Uterus (tissue), 3 donors: ENCODE measurements at regions not wholly inside any gene's neighbourhood (a gene's known extent, or its start where the extent isn't known, plus 50 kb on each side); places are given as distances from the start of the nearest gene placed in this dataset.
"Not testable (repeated sequence)": the region's sequence is repeated elsewhere in the genome, so short reads cannot be mapped to it uniquely, and the experiment has no call there.

ENCODE experiments used
- DNase-seq, 2 donors: peaks; one replicate each; pipeline ENCODE4 v3.0.0-alpha.2; 2019 to 2020
- H3K27ac ChIP-seq, 2 donors: fragments of 200-600 bp; sonication (generic); 1 replicate in 1 of 2; 2 replicates in 1 of 2; pipeline ENCODE4 v1.5.1; 2016 to 2018
- H3K27me3 ChIP-seq, 2 donors: fragments of 200-600 bp; sonication (generic); one replicate each; pipeline ENCODE4 v1.5.1; 2018 to 2019; ENCODE audit warnings: control low read depth in 1 of 2
- H3K36me3 ChIP-seq, 2 donors: fragments of 200-600 bp; sonication (generic); one replicate each; pipeline ENCODE4 v1.5.1; 2019; ENCODE audit warnings: control low read depth in 1 of 2
- H3K4me1 ChIP-seq, 2 donors: fragments of 200-600 bp; sonication (generic); one replicate each; pipeline ENCODE4 v1.5.1; 2018 to 2019; ENCODE audit warnings: control low read depth in 1 of 2
- H3K4me3 ChIP-seq, 2 donors: fragments of 200-600 bp; sonication (generic); 1 replicate in 1 of 2; 2 replicates in 1 of 2; pipeline ENCODE4 v1.5.1; 2018 to 2019; ENCODE audit warnings: mild to moderate bottlenecking in 1 of 2
- H3K9me3 ChIP-seq, 2 donors: fragments of 200-600 bp; sonication (generic); one replicate each; pipeline ENCODE4 v1.5.1; 2019; ENCODE audit warnings: control low read depth in 1 of 2
- CTCF ChIP-seq, 4 experiments: fragments of 200-600 bp in 2 of 4; fragments of 450-650 bp in 2 of 4; sonication (generic) in 2 of 4; IDR thresholded peaks; one replicate each; pipeline ENCODE4 v1.5.1; 2016 to 2019; ENCODE audit warnings: antibody characterized with exemption in 4 of 4, mild to moderate bottlenecking in 2 of 4, moderate library complexity in 1 of 4
- POLR2A ChIP-seq, 2 donors: fragments of 450-650 bp; IDR thresholded peaks; one replicate each; pipeline ENCODE4 v1.6.1; 2016; ENCODE audit warnings: antibody characterized with exemption in 2 of 2, mild to moderate bottlenecking in 1 of 2, moderate library complexity in 1 of 2
- intact Hi-C: fragments of 100-400 bp; cut with DNase I; formaldehyde crosslinking; loops from one replicate; pipeline ENCODE4 v1.15.1; 2023; ENCODE audit warnings: low total_unique reads
- donor health status: DM: yes; HTN: yes; CAD: no.

DNA sequence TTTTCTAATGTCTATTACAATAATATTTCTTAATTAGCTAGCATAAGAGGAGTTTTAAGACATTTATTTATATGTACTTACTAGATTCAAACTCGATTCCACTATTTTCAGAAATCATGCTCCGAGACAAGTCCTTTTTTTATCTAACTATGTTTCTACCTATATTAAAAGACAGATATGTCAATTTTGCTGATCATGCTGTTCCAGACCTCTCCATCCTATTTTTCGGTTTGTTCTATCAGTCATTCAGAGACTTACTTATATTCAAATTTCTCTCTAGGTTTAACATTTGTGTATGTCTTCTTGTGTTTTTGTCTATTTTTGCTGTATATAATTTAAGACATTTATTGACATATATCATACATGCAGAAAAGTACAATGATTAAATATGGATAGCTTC, 635.5 kb downstream of the ZNF716 start:
- H3K4me3 ChIP-seq, H3K4me1 ChIP-seq, H3K27ac ChIP-seq, H3K9me3 ChIP-seq, DNase-seq, H3K27me3 ChIP-seq, intact Hi-C loops, H3K36me3 ChIP-seq: not testable (repeated sequence)

DNA sequence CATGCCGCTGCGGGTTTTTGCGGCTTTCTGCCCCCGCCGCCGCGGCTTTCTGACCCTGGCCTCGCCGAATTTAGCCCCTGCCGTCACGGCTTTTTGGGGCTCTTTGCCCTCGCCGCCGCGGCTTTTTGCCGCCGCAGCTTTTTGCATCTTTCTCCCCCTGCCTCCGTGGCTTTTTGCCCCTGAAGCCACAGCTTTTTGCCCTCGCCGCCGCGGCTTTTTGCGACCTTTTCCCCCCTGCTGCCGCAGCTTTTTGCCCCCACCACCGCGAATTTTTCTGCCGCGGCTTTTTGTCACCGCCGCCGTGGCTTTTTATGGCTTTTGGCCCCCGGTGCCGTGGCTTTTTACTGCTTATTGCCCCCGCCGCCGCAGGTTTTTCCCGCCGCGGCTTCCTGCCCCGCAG, 636.5 kb downstream of the ZNF716 start:
- TF ChIP-seq POLR2A (IDR thresholded peaks at IDR 0.05) (no peak), CTCF (IDR thresholded peaks at IDR 0.05) (no peak)
- Histone ChIP-seq H3K27ac (no peak overlapping the region), H3K27me3 (no peaks in the 10 kb centered on the region), H3K36me3 (no peaks in the 10 kb centered on the region), H3K9me3 (peaks cover 0 to 5% of the 10 kb centered on the region in 2 donors), H3K4me3 (no peak overlapping the region), H3K4me1 (no peaks in the 10 kb centered on the region)
- no peak for DNase-seq
- intact Hi-C loops, result no loop called here

- DNase-seq, result peak in 1 of 2 donors; percentile 8
- intact Hi-C loops, result no loop called here
- H3K27ac ChIP-seq, result no peak overlapping the region
- H3K4me1 ChIP-seq, result no peaks in the 10 kb centered on the region
- peaks cover 0 to 5% of the 10 kb centered on the region in 2 donors for H3K9me3 ChIP-seq
- no peak for TF ChIP-seq CTCF (IDR thresholded peaks at IDR 0.05)
- no peak for TF ChIP-seq POLR2A (IDR thresholded peaks at IDR 0.05)
- no peaks in the 10 kb centered on the region for H3K27me3 ChIP-seq
- H3K4me3 ChIP-seq, result no peak overlapping the region
- H3K36me3 ChIP-seq, result no peaks in the 10 kb centered on the region
These were observed 637.0 kb downstream of the ZNF716 start for GRCh38 chr7:58086871-58087535.

DNA sequence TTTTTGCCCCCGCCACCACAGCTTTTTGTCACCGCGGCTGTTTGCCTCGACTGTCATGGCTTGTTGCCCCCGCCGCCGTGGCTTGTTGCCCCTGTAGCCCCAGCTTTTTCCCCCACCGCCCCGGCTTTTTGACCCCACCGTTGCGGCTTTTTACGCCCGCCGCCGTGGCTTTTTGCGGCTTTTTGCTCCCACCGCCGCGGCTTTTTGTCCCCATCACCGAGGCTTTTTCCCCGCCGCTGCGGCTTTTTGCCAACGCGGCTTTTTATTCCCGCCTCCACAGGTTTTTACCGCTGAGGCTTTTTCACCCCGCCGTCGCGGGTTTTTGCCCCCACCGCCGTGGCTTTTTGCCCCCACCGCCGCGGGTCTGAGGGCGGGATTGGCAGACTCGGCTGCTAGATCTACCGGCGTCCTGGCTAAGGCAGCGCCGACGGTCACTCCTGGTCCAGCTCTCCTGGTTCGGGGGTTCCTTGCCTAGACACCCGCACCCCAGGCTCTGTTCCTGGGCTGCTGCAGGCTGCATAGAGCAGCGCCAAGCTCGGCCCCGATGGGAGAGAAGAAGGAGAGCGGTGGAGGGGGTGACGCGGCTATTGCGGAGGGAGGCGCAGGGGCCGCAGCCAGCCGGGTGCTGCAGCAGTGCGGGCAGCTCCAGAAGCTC, 637.7 kb downstream of the ZNF716 start:
- peaks cover 0 to 5% of the 10 kb centered on the region in 2 donors for H3K9me3 ChIP-seq
- H3K4me3 ChIP-seq, result no peak overlapping the region
- no peak for TF ChIP-seq CTCF (IDR thresholded peaks at IDR 0.05)
- no peaks in the 10 kb centered on the region for H3K36me3 ChIP-seq
- intact Hi-C loops, result no loop called here
- H3K4me1 ChIP-seq, result no peaks in the 10 kb centered on the region
- no peaks in the 10 kb centered on the region for H3K27me3 ChIP-seq
- no peak overlapping the region for H3K27ac ChIP-seq
- no peak for DNase-seq

GRCh38 chr7:58088191-58088560, 638.2 kb downstream of the ZNF716 start:
- H3K4me1 ChIP-seq, H3K4me3 ChIP-seq, DNase-seq, H3K9me3 ChIP-seq, H3K36me3 ChIP-seq, intact Hi-C loops, H3K27ac ChIP-seq, H3K27me3 ChIP-seq: not testable (repeated sequence)

GRCh38 chr7:58091063-58091462, 641.1 kb downstream of the ZNF716 start:
- H3K27ac ChIP-seq, H3K9me3 ChIP-seq, H3K36me3 ChIP-seq, H3K4me3 ChIP-seq, H3K27me3 ChIP-seq, DNase-seq, H3K4me1 ChIP-seq, intact Hi-C loops: not testable (repeated sequence)
